ENCODE measurements at regions not wholly inside any gene's neighbourhood (a gene's known extent, or its start where the extent isn't known, plus 50 kb on each side); places are given as distances from the start of the nearest gene placed in this dataset.
"Not testable (repeated sequence)": the region's sequence is repeated elsewhere in the genome, so short reads cannot be mapped to it uniquely, and the experiment has no call there.

- no peak for DNase-seq (ENCODE audit: low spot score)
Measured at GRCh38 chr16:65272699-65273414, 151.0 kb upstream of the CDH11 start.

GRCh38 chr16:65271996-65272395 is 150.1 kb upstream of the CDH11 start:
- no peak for DNase-seq (ENCODE audit: low spot score)

GRCh38 chr16:65268331-65268730 is 146.5 kb upstream of the CDH11 start:
- DNase-seq (ENCODE audit: low spot score), result no peak

GRCh38 chr16:65263896-65264295 is 142.0 kb upstream of the CDH11 start:
- DNase-seq (ENCODE audit: low spot score), result no peak

- DNase-seq (ENCODE audit: low spot score), result no peak
Measured at GRCh38 chr16:65260746-65261145, 138.9 kb upstream of the CDH11 start.

GRCh38 chr16:65254144-65254543 is 132.3 kb upstream of the CDH11 start:
- no peak for DNase-seq (ENCODE audit: low spot score)

GRCh38 chr16:65249768-65250167 is 127.9 kb upstream of the CDH11 start:
- no peak for DNase-seq (ENCODE audit: low spot score)

- no peak for DNase-seq (ENCODE audit: low spot score)
Measured at GRCh38 chr16:65244787-65245186, 122.9 kb upstream of the CDH11 start.

- no peak for DNase-seq (ENCODE audit: low spot score)
Measured at GRCh38 chr16:65235339-65236177, 113.7 kb upstream of the CDH11 start.

- DNase-seq (ENCODE audit: low spot score), result not testable (repeated sequence)
Measured at GRCh38 chr16:65234721-65235320, 113.0 kb upstream of the CDH11 start.

- DNase-seq (ENCODE audit: low spot score), result no peak
Measured at GRCh38 chr16:65229191-65229662, 107.4 kb upstream of the CDH11 start.

- no peak for DNase-seq (ENCODE audit: low spot score)
Measured at GRCh38 chr16:65227150-65227835, 105.4 kb upstream of the CDH11 start.

- no peak for DNase-seq (ENCODE audit: low spot score)
Measured at GRCh38 chr16:65226077-65226476, 104.2 kb upstream of the CDH11 start.

GRCh38 chr16:65225488-65225887 is 103.6 kb upstream of the CDH11 start:
- no peak for DNase-seq (ENCODE audit: low spot score)

GRCh38 chr16:65224994-65225393 is 103.1 kb upstream of the CDH11 start:
- no peak for DNase-seq (ENCODE audit: low spot score)

GRCh38 chr16:65224471-65224870 is 102.6 kb upstream of the CDH11 start:
- DNase-seq (ENCODE audit: low spot score), result no peak

- DNase-seq (ENCODE audit: low spot score), result no peak
Measured at GRCh38 chr16:65223335-65223734, 101.5 kb upstream of the CDH11 start.

GRCh38 chr16:65222536-65222935 is 100.7 kb upstream of the CDH11 start:
- DNase-seq (ENCODE audit: low spot score), result no peak

GRCh38 chr16:65222049-65222448 is 100.2 kb upstream of the CDH11 start:
- no peak for DNase-seq (ENCODE audit: low spot score)

- no peak for DNase-seq (ENCODE audit: low spot score)
Measured at GRCh38 chr16:65219786-65220185, 97.9 kb upstream of the CDH11 start.

GRCh38 chr16:65218348-65218747 is 96.5 kb upstream of the CDH11 start:
- DNase-seq (ENCODE audit: low spot score), result no peak

- DNase-seq (ENCODE audit: low spot score), result no peak
Measured at GRCh38 chr16:65213866-65214595, 92.2 kb upstream of the CDH11 start.
